ENCODE measurements at regions not wholly inside any gene's neighbourhood (a gene's known extent, or its start where the extent isn't known, plus 50 kb on each side); places are given as distances from the start of the nearest gene placed in this dataset.
"Not testable (repeated sequence)": the region's sequence is repeated elsewhere in the genome, so short reads cannot be mapped to it uniquely, and the experiment has no call there.

DNA sequence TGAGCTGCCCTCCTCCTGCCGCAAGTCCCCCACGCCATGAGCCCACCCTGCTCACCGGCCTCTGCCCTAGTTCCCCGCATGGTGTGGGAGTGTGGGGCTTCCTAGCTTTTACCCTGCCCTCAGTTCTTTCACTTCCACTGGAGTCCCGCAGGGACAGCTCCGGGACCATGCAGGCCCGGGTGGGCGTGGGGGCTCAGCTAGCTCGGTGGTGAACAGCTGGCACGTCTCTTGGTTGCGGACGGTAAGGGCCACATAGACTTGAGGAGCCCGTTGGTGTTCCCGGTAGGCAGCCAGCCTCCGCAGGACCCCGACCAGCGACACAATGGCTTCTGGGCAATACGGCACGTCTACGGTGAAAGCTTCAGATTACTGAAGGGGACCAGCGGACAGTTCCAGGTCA, 108.9 kb upstream of the CCZ1B start:
- H3K9me3 ChIP-seq (ENCODE audit: insufficient read depth, low read length, severe bottlenecking) = no peaks in the 10 kb centered on the region
- no peaks in the 10 kb centered on the region for H3K36me3 ChIP-seq (ENCODE audit: insufficient read depth, low read length)
- peaks cover 2% of the 10 kb centered on the region for H3K27me3 ChIP-seq (ENCODE audit: insufficient read depth, low read length, poor library complexity)
- no peak overlapping the region for H2AFZ ChIP-seq (ENCODE audit: low read depth, low read length)
- DNase-seq (no peak), ATAC-seq (ENCODE audit: insufficient read depth, low read depth) (no peak)
- no peak overlapping the region for H3K4me3 ChIP-seq (ENCODE audit: low read depth in 1 of 2, low read length in 2 of 2)
- H3K79me2 ChIP-seq (ENCODE audit: insufficient read depth, low read length) = no peaks in the 10 kb centered on the region
- H3K9ac ChIP-seq (ENCODE audit: low read depth, low read length) = no peak overlapping the region
- no peak overlapping the region for H3K4me2 ChIP-seq (ENCODE audit: insufficient read depth, low read length)
- TF ChIP-seq, protein P1, sequence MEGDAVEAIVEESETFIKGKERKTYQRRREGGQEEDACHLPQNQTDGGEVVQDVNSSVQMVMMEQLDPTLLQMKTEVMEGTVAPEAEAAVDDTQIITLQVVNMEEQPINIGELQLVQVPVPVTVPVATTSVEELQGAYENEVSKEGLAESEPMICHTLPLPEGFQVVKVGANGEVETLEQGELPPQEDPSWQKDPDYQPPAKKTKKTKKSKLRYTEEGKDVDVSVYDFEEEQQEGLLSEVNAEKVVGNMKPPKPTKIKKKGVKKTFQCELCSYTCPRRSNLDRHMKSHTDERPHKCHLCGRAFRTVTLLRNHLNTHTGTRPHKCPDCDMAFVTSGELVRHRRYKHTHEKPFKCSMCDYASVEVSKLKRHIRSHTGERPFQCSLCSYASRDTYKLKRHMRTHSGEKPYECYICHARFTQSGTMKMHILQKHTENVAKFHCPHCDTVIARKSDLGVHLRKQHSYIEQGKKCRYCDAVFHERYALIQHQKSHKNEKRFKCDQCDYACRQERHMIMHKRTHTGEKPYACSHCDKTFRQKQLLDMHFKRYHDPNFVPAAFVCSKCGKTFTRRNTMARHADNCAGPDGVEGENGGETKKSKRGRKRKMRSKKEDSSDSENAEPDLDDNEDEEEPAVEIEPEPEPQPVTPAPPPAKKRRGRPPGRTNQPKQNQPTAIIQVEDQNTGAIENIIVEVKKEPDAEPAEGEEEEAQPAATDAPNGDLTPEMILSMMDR (IDR thresholded peaks at IDR 0.05; ENCODE audit: borderline replicate concordance, extremely low read depth, low read length, poor library complexity, severe bottlenecking) = no peak
- TF ChIP-seq EZH2 (IDR thresholded peaks at IDR 0.05; ENCODE audit: borderline replicate concordance, low read depth, low read length, severe bottlenecking) = no peak
- peaks cover 9% of the 10 kb centered on the region; the same call in 1 of the 2 replicates for H3K4me1 ChIP-seq (ENCODE audit: insufficient read depth, low read length)
- no peaks in the 10 kb centered on the region for H4K20me1 ChIP-seq (ENCODE audit: insufficient read depth, low read length)
- H3K27ac ChIP-seq (ENCODE audit: low read length) = no peak overlapping the region

DNA sequence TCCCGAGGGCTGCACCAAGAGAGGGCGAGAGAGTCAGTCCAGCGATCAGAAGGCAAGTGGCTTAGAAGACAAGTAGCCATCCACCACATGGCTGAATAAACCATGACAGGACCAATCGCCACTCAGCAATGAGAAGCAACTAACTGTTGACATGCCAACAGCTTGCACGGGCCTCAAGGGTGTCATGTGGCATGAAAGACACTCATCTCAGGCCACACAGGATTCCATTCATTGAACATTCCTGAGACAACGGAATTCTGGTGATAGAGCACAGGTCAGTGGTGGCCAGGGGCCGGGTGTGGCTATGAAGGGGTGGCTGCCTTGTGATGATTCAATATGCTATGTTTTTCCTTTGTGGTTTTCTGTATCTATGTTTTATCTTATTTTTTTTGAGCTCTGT, 110.6 kb upstream of the CCZ1B start:
- H3K4me1 ChIP-seq (ENCODE audit: insufficient read depth, low read length); H3K27ac ChIP-seq (ENCODE audit: low read length); ATAC-seq (ENCODE audit: insufficient read depth, low read depth); H3K27me3 ChIP-seq (ENCODE audit: insufficient read depth, low read length, poor library complexity); H4K20me1 ChIP-seq (ENCODE audit: insufficient read depth, low read length); H3K9me3 ChIP-seq (ENCODE audit: insufficient read depth, low read length, severe bottlenecking); H3K4me2 ChIP-seq (ENCODE audit: insufficient read depth, low read length); H3K36me3 ChIP-seq (ENCODE audit: insufficient read depth, low read length); H2AFZ ChIP-seq (ENCODE audit: low read depth, low read length); H3K79me2 ChIP-seq (ENCODE audit: insufficient read depth, low read length); H3K4me3 ChIP-seq (ENCODE audit: low read depth in 1 of 2, low read length in 2 of 2); DNase-seq; H3K9ac ChIP-seq (ENCODE audit: low read depth, low read length): not testable (repeated sequence)

DNA sequence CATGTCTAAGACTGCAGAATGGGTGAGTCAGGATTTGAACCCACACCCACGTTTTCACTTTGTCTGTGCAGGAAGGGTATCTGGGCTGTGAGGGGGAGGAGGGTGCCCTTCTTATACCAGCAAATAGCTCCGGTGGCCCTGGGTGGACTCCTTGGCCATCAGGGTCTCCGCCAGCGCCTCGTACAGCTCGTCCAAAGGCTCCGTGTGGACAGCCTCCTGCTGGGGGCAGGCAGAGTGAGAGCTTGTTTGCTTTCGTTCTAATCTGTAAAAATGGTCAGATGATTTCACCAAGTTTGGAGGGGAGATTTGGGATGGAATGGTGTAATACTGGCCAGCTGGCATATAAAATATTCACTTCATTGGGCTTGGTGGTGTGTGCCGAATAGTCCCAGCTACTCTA, 111.7 kb upstream of the CCZ1B start:
- H3K36me3 ChIP-seq (ENCODE audit: insufficient read depth, low read length); H3K9me3 ChIP-seq (ENCODE audit: insufficient read depth, low read length, severe bottlenecking); H3K9ac ChIP-seq (ENCODE audit: low read depth, low read length); H3K79me2 ChIP-seq (ENCODE audit: insufficient read depth, low read length); H3K27ac ChIP-seq (ENCODE audit: low read length); H4K20me1 ChIP-seq (ENCODE audit: insufficient read depth, low read length); H3K27me3 ChIP-seq (ENCODE audit: insufficient read depth, low read length, poor library complexity); ATAC-seq (ENCODE audit: insufficient read depth, low read depth); DNase-seq; H3K4me3 ChIP-seq (ENCODE audit: low read depth in 1 of 2, low read length in 2 of 2); H3K4me2 ChIP-seq (ENCODE audit: insufficient read depth, low read length); H2AFZ ChIP-seq (ENCODE audit: low read depth, low read length); H3K4me1 ChIP-seq (ENCODE audit: insufficient read depth, low read length): not testable (repeated sequence)

DNA sequence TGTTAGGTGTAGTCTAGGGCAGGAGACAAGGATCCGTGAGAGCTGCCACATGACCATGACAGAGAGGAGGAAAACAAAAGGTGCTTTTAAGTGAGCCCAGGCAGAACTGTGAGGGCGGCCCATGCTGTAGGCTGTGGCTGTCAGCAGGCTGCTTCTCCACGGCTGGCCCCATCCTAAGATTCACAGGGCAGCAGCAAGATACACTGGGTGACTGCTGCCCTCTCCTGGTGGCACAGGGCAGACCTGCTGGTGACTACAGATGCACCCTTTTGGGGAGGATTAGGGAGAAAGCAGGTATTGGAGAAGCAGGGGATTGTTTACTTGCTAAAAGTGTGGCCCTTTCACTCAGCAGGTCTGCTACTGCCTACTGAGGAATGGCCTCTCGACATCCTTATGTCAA, 112.2 kb upstream of the CCZ1B start:
- not testable (repeated sequence) for H3K9ac ChIP-seq (ENCODE audit: low read depth, low read length); H3K4me1 ChIP-seq (ENCODE audit: insufficient read depth, low read length); H3K9me3 ChIP-seq (ENCODE audit: insufficient read depth, low read length, severe bottlenecking); H3K27ac ChIP-seq (ENCODE audit: low read length); H3K4me3 ChIP-seq (ENCODE audit: low read depth in 1 of 2, low read length in 2 of 2); H3K4me2 ChIP-seq (ENCODE audit: insufficient read depth, low read length); H3K36me3 ChIP-seq (ENCODE audit: insufficient read depth, low read length); ATAC-seq (ENCODE audit: insufficient read depth, low read depth); H3K79me2 ChIP-seq (ENCODE audit: insufficient read depth, low read length); H3K27me3 ChIP-seq (ENCODE audit: insufficient read depth, low read length, poor library complexity); H4K20me1 ChIP-seq (ENCODE audit: insufficient read depth, low read length); H2AFZ ChIP-seq (ENCODE audit: low read depth, low read length)
- TF ChIP-seq, protein P1 (IDR thresholded peaks at IDR 0.05; ENCODE audit: borderline replicate concordance, extremely low read depth, low read length, poor library complexity, severe bottlenecking) = peak; percentile 60
- DNase-seq = peak; percentile 53

DNA sequence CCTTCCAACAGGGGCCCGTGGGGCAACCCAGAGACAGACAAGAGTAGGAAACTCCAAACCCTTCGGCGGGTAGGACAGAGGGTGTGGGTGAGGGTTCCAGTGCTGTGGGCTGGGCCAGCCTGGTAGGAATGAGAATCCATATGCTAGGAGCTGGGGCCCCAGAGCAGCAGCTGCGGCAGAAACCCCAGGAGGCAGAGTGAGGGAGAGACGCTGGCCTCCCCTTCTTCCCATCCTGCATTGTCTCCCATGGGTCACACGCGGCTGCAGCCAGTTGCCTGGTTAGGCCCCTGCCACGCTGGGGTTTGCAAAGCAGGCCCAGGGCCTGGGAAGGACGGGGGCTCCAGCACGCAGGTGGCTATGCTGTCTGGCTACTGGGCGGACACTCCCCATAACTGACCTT, 113.1 kb upstream of the CCZ1B start:
- H3K4me3 ChIP-seq (ENCODE audit: low read depth in 1 of 2, low read length in 2 of 2); H4K20me1 ChIP-seq (ENCODE audit: insufficient read depth, low read length); H3K9me3 ChIP-seq (ENCODE audit: insufficient read depth, low read length, severe bottlenecking); H3K36me3 ChIP-seq (ENCODE audit: insufficient read depth, low read length); H3K4me1 ChIP-seq (ENCODE audit: insufficient read depth, low read length); H3K4me2 ChIP-seq (ENCODE audit: insufficient read depth, low read length); H3K79me2 ChIP-seq (ENCODE audit: insufficient read depth, low read length); H3K27me3 ChIP-seq (ENCODE audit: insufficient read depth, low read length, poor library complexity); ATAC-seq (ENCODE audit: insufficient read depth, low read depth); H2AFZ ChIP-seq (ENCODE audit: low read depth, low read length); DNase-seq; H3K27ac ChIP-seq (ENCODE audit: low read length); H3K9ac ChIP-seq (ENCODE audit: low read depth, low read length): not testable (repeated sequence)

DNA sequence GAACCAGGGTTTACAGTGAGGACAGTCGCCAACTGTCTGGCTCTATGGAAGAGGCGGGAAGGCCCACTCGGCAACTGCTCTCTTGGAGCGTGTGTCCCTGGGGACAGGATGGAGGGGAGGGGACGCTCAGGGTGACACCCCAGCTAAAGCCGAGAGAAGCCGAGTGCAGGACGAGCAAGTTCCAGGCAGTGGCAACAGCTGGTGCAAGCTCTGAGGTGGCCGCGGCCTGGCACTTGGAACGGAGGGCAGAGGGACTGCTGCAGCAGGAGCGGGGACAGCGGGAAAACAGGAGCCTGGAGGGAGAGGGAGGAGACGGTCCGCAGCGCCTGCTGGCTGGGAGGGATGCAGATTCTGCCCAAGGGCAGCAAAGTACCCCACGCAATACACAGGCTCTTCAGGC, 113.8 kb upstream of the CCZ1B start:
- not testable (repeated sequence) for H3K4me2 ChIP-seq (ENCODE audit: insufficient read depth, low read length); DNase-seq; H3K79me2 ChIP-seq (ENCODE audit: insufficient read depth, low read length); H4K20me1 ChIP-seq (ENCODE audit: insufficient read depth, low read length); H3K36me3 ChIP-seq (ENCODE audit: insufficient read depth, low read length); H3K4me1 ChIP-seq (ENCODE audit: insufficient read depth, low read length); H2AFZ ChIP-seq (ENCODE audit: low read depth, low read length); H3K9ac ChIP-seq (ENCODE audit: low read depth, low read length); H3K9me3 ChIP-seq (ENCODE audit: insufficient read depth, low read length, severe bottlenecking); H3K4me3 ChIP-seq (ENCODE audit: low read depth in 1 of 2, low read length in 2 of 2); H3K27me3 ChIP-seq (ENCODE audit: insufficient read depth, low read length, poor library complexity); H3K27ac ChIP-seq (ENCODE audit: low read length); ATAC-seq (ENCODE audit: insufficient read depth, low read depth)

DNA sequence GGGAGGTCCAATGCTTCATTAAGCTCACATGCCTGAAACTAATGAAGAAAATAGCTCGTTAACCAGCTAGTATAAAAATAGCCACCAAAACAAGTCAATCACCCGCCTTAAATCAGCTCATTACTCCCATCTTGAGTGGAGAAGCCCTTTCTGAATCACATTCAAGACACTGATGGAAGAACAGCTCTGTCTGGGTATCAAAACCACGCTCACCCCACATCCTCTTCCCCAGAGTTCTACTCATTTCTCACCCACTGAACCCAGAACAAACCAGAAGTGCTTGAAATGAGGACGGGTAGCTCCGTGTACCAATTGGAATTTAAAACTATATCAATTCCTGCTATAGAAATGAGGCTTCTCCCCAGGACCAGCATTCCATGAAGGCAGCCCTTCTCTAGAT, 120.8 kb upstream of the CCZ1B start:
- not testable (repeated sequence) for H4K20me1 ChIP-seq (ENCODE audit: insufficient read depth, low read length); H3K27ac ChIP-seq (ENCODE audit: low read length); ATAC-seq (ENCODE audit: insufficient read depth, low read depth); H3K9me3 ChIP-seq (ENCODE audit: insufficient read depth, low read length, severe bottlenecking); H3K4me2 ChIP-seq (ENCODE audit: insufficient read depth, low read length); H3K9ac ChIP-seq (ENCODE audit: low read depth, low read length); H3K36me3 ChIP-seq (ENCODE audit: insufficient read depth, low read length); H2AFZ ChIP-seq (ENCODE audit: low read depth, low read length); DNase-seq; H3K4me3 ChIP-seq (ENCODE audit: low read depth in 1 of 2, low read length in 2 of 2); H3K79me2 ChIP-seq (ENCODE audit: insufficient read depth, low read length); H3K27me3 ChIP-seq (ENCODE audit: insufficient read depth, low read length, poor library complexity); H3K4me1 ChIP-seq (ENCODE audit: insufficient read depth, low read length)

Measured in DND-41 (cell line).